ENCODE measurements at regions not wholly inside any gene's neighbourhood (a gene's known extent, or its start where the extent isn't known, plus 50 kb on each side); places are given as distances from the start of the nearest gene placed in this dataset.
"Not testable (repeated sequence)": the region's sequence is repeated elsewhere in the genome, so short reads cannot be mapped to it uniquely, and the experiment has no call there.

DNA sequence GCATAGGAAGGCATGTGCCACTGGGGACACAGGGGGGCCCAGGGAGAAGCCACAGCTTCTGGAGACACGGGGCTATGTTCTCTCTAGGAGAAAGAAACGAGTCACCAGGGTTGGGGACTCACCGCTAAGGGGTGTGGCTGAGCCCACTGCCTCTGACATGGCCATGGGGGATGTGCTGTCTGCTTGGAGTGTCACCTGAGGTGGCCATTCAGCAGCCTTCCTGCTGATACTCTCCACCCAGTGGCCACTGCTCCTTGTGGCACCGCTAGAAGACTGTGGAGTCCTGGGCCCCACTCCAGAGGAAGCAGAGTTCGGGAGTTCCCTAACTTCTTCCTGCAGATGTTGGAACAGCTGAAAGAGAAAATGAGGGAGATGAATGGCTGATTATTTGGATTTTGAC, 91.2 kb upstream of the SLC45A1 start:
- peak overlapping the region in 1 of 3 experiments; percentile 25 for H3K27ac Mint-ChIP-seq
- no peak overlapping the region for H3K4me3 Mint-ChIP-seq
- peaks cover 12% of the 10 kb centered on the region for H3K9me3 Mint-ChIP-seq
- H3K27me3 Mint-ChIP-seq (ENCODE audit: low read depth) = peaks cover 7% of the 10 kb centered on the region
- peaks cover 10% of the 10 kb centered on the region for H3K36me3 Mint-ChIP-seq (ENCODE audit: low read depth)
- peaks cover 2% of the 10 kb centered on the region for H3K4me1 Mint-ChIP-seq
- TF ChIP-seq, protein P1, sequence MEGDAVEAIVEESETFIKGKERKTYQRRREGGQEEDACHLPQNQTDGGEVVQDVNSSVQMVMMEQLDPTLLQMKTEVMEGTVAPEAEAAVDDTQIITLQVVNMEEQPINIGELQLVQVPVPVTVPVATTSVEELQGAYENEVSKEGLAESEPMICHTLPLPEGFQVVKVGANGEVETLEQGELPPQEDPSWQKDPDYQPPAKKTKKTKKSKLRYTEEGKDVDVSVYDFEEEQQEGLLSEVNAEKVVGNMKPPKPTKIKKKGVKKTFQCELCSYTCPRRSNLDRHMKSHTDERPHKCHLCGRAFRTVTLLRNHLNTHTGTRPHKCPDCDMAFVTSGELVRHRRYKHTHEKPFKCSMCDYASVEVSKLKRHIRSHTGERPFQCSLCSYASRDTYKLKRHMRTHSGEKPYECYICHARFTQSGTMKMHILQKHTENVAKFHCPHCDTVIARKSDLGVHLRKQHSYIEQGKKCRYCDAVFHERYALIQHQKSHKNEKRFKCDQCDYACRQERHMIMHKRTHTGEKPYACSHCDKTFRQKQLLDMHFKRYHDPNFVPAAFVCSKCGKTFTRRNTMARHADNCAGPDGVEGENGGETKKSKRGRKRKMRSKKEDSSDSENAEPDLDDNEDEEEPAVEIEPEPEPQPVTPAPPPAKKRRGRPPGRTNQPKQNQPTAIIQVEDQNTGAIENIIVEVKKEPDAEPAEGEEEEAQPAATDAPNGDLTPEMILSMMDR (IDR thresholded peaks at IDR 0.05; ENCODE audit: unreplicated experiment in 3 of 3) = no peak

DNA sequence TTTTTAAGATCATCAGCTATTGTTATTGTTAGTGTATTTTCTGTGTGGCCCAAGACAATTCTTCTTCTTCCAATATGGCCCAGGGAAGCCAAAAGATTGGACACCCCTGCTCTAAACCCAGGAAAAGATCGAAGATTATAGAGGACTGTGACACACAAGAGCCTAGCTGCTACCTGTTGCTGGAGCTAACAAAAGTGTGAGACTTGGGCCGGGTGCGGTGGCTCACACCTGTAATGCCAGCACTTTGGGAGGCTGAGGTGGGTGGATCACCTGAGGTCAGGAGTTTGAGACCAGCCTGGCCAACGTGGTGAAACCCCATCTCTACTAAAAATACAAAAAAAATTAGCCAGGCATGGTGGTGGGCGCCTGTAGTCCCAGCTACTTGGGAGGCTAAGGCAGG, 91.9 kb upstream of the SLC45A1 start:
- H3K4me1 Mint-ChIP-seq; H3K27ac Mint-ChIP-seq; H3K4me3 Mint-ChIP-seq; H3K27me3 Mint-ChIP-seq (ENCODE audit: low read depth): not testable (repeated sequence)
- Mint-ChIP-seq H3K9me3 (peaks cover 12% of the 10 kb centered on the region), H3K36me3 (ENCODE audit: low read depth) (peaks cover 10% of the 10 kb centered on the region)

DNA sequence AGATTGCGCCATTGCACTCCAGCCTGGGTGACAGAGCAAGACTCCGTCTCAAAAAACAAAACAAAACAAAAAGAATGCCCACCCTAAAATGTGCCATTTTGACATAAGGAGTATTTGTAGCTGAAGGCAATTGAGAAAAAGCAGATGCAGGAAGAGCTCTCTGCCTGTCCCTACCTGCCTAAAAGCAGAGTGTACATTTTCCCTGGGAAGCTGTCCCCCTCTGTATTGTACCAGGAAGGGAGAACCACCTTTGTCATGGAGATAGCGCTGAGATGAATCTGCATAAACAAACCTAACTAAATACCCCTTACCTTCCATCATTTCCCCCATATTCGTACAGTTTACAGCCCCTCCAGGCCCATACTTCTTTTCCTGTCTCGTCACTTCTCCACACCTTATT, 94.4 kb upstream of the SLC45A1 start:
- TF ChIP-seq, protein P1 (IDR thresholded peaks at IDR 0.05; ENCODE audit: unreplicated experiment in 3 of 3) = no peak
- peaks cover 17% of the 10 kb centered on the region for H3K27me3 Mint-ChIP-seq (ENCODE audit: low read depth)
- peaks cover 12% of the 10 kb centered on the region for H3K9me3 Mint-ChIP-seq
- no peak overlapping the region for H3K27ac Mint-ChIP-seq
- H3K4me3 Mint-ChIP-seq = no peak overlapping the region
- H3K4me1 Mint-ChIP-seq = no peaks in the 10 kb centered on the region
- peaks cover 10% of the 10 kb centered on the region for H3K36me3 Mint-ChIP-seq (ENCODE audit: low read depth)

- no peaks in the 10 kb centered on the region for H3K4me1 Mint-ChIP-seq
- TF ChIP-seq, protein P1 (IDR thresholded peaks at IDR 0.05; ENCODE audit: unreplicated experiment in 3 of 3) = no peak
- peaks cover 10% of the 10 kb centered on the region for H3K36me3 Mint-ChIP-seq (ENCODE audit: low read depth)
- peaks cover 18% of the 10 kb centered on the region for H3K27me3 Mint-ChIP-seq (ENCODE audit: low read depth)
- H3K9me3 Mint-ChIP-seq = peaks cover 5% of the 10 kb centered on the region
- no peak overlapping the region for H3K4me3 Mint-ChIP-seq
- peak overlapping the region in 1 of 3 experiments; percentile 51 for H3K27ac Mint-ChIP-seq
These were observed 95.1 kb upstream of the SLC45A1 start for GRCh38 chr1:8222789-8223188.

GRCh38 chr1:8219530-8219929, 98.4 kb upstream of the SLC45A1 start:
- no peak overlapping the region for H3K4me3 Mint-ChIP-seq
- no peaks in the 10 kb centered on the region for H3K9me3 Mint-ChIP-seq
- peaks cover 20% of the 10 kb centered on the region for H3K4me1 Mint-ChIP-seq
- H3K27ac Mint-ChIP-seq = no peak overlapping the region
- TF ChIP-seq, protein P1 (IDR thresholded peaks at IDR 0.05; ENCODE audit: unreplicated experiment in 3 of 3) = no peak
- no peaks in the 10 kb centered on the region for H3K36me3 Mint-ChIP-seq (ENCODE audit: low read depth)
- H3K27me3 Mint-ChIP-seq (ENCODE audit: low read depth) = peaks cover 31% of the 10 kb centered on the region

- Mint-ChIP-seq H3K4me1 (peaks cover 20% of the 10 kb centered on the region), H3K27me3 (ENCODE audit: low read depth) (peaks cover 31% of the 10 kb centered on the region), H3K9me3 (no peaks in the 10 kb centered on the region), H3K36me3 (ENCODE audit: low read depth) (no peaks in the 10 kb centered on the region), H3K4me3 (peak overlapping the region in 1 of 3 experiments; percentile 14), H3K27ac (no peak overlapping the region)
- TF ChIP-seq, protein P1 (IDR thresholded peaks at IDR 0.05; ENCODE audit: unreplicated experiment in 3 of 3) = no peak
These were observed 99.4 kb upstream of the SLC45A1 start for GRCh38 chr1:8218351-8219092.

Measured in nephron (organoid).